IMR-90 (cell line): ENCODE measurements at regions not wholly inside any gene's neighbourhood (a gene's known extent, or its start where the extent isn't known, plus 50 kb on each side); places are given as distances from the start of the nearest gene placed in this dataset.

Experiments
- ATAC-seq: fragments of 200-7000 bp; cut with Tn5 transposase; 2 replicates; pipeline ENCODE4 v1.9.1; 2020; ENCODE audit warnings: low read depth, mild to moderate bottlenecking, moderate library complexity
- BruUV-seq: library from RNA; stranded (reverse); fragments of 400-500 nt; replicated peaks from 2 replicates; lab custom pipeline; 2021; lab: Mats Ljungman, UMichigan
- CTCF ChIA-PET: fragments of 300-600 bp; formaldehyde crosslinking; extraction: SDS; loops from one replicate; lab custom pipeline; 2021; ENCODE audit warnings: antibody characterized with exemption; lab: Yijun Ruan, JAX
- POLR2A ChIA-PET: fragments of 300-600 bp; sonication (Branson Sonifier 250); formaldehyde crosslinking; loops from one replicate; lab custom pipeline; 2022; ENCODE audit warnings: antibody characterized with exemption; ENCODE audit not compliant: unreplicated experiment; lab: Charles Lee
- DNase-seq: peaks from one replicate; pipeline ENCODE4 v3.0.0; 2013
- H2AFZ ChIP-seq: replicated peaks from 2 replicates; pipeline ENCODE3; 2013; ENCODE audit warnings: low read length, mild to moderate bottlenecking; ENCODE audit not compliant: poor library complexity
- H2AK5ac ChIP-seq: 2 replicates; pipeline ENCODE4 v1.6.1; 2013; ENCODE audit warnings: low read depth, low read length, inconsistent platforms
- H2AK9ac ChIP-seq: replicated peaks from 2 replicates; pipeline ENCODE3; 2013; ENCODE audit warnings: mild to moderate bottlenecking, low read depth, low read length, moderate library complexity; ENCODE audit not compliant: poor library complexity
- H2BK120ac ChIP-seq: 2 replicates; pipeline ENCODE4 v1.6.1; 2013; ENCODE audit warnings: low read depth, low read length, inconsistent platforms
- H2BK15ac ChIP-seq: 3 replicates; pipeline ENCODE4 v1.6.1; 2013; ENCODE audit warnings: low read depth, low read length, inconsistent platforms
- H2BK20ac ChIP-seq: 2 replicates; pipeline ENCODE4 v1.6.1; 2013; ENCODE audit warnings: low read depth, mild to moderate bottlenecking, inconsistent platforms, low read length, moderate library complexity
- H2BK5ac ChIP-seq: 2 replicates; pipeline ENCODE4 v1.6.1; 2013; ENCODE audit warnings: mild to moderate bottlenecking, low read depth, low read length, inconsistent platforms; ENCODE audit not compliant: poor library complexity, severe bottlenecking
- H3K14ac ChIP-seq: replicated peaks from 2 replicates; pipeline ENCODE4 v1.6.1; 2013; ENCODE audit warnings: low read depth, low read length, inconsistent platforms
- H3K18ac ChIP-seq: 2 replicates; pipeline ENCODE4 v1.6.1; 2013; ENCODE audit warnings: low read depth, low read length, control low read depth
- H3K23ac ChIP-seq: 2 replicates; pipeline ENCODE4 v1.6.1; 2013; ENCODE audit warnings: low read depth, low read length, inconsistent platforms
- H3K27ac ChIP-seq: 2 replicates; pipeline ENCODE4 v1.5.1; 2013; ENCODE audit warnings: mild to moderate bottlenecking, control low read depth, low read length; ENCODE audit not compliant: insufficient read depth
- H3K27me3 ChIP-seq: 2 replicates; pipeline ENCODE4 v1.6.1; 2013; ENCODE audit warnings: low read length; ENCODE audit not compliant: control insufficient read depth, insufficient read depth
- H3K36me3 ChIP-seq: 2 replicates; pipeline ENCODE4 v1.6.1; 2013; ENCODE audit warnings: low read length, mixed read lengths; ENCODE audit not compliant: control insufficient read depth, insufficient read depth
- H3K4ac ChIP-seq: 2 replicates; pipeline ENCODE4 v1.6.1; 2013; ENCODE audit warnings: low read depth, low read length, inconsistent platforms
- H3K4me1 ChIP-seq: 2 replicates; pipeline ENCODE4 v1.6.1; 2013; ENCODE audit warnings: low read length, mixed read lengths; ENCODE audit not compliant: control insufficient read depth, insufficient read depth
- H3K4me2 ChIP-seq: 2 replicates; pipeline ENCODE4 v1.6.1; 2013; ENCODE audit warnings: low read depth, mild to moderate bottlenecking, control low read depth, low read length, moderate library complexity
- H3K4me3 ChIP-seq: 2 replicates; pipeline ENCODE4 v1.5.1; 2013; ENCODE audit warnings: low read depth, mild to moderate bottlenecking, control low read depth, low read length, moderate library complexity; ENCODE audit not compliant: insufficient read depth
- H3K56ac ChIP-seq: 2 replicates; pipeline ENCODE4 v1.6.1; 2013; ENCODE audit warnings: low read length, inconsistent platforms; ENCODE audit not compliant: insufficient read depth; ENCODE audit errors: extremely low read depth
- H3K79me1 ChIP-seq, 2 experiments: 2 replicates each; pipeline ENCODE4 v1.6.1; 2013; ENCODE audit warnings: low read length in 2 of 2, inconsistent platforms in 1 of 2, low read depth in 1 of 2
- H3K9ac ChIP-seq: 2 replicates; pipeline ENCODE4 v1.6.1; 2013; ENCODE audit warnings: low read depth, low read length, control low read depth
- H3K9me1 ChIP-seq: 2 replicates; pipeline ENCODE4 v1.6.1; 2013; ENCODE audit warnings: low read length, inconsistent platforms; ENCODE audit not compliant: insufficient read depth
- H3K9me3 ChIP-seq: 2 replicates; pipeline ENCODE4 v1.6.1; 2013; ENCODE audit warnings: low read length; ENCODE audit not compliant: control insufficient read depth, insufficient read depth
- H4K20me1 ChIP-seq: 2 replicates; pipeline ENCODE4 v1.6.1; 2013; ENCODE audit warnings: low read length, inconsistent platforms; ENCODE audit not compliant: insufficient read depth
- H4K5ac ChIP-seq: 2 replicates; pipeline ENCODE4 v1.6.1; 2013; ENCODE audit warnings: mild to moderate bottlenecking, low read depth, low read length, control low read depth
- H4K8ac ChIP-seq, 2 experiments: 2 replicates each; pipeline ENCODE4 v1.6.1; 2013; ENCODE audit warnings: low read depth in 2 of 2, low read length in 2 of 2, control low read depth in 1 of 2, inconsistent platforms in 1 of 2
- H4K91ac ChIP-seq: 2 replicates; pipeline ENCODE4 v1.6.1; 2013; ENCODE audit warnings: low read depth, low read length, inconsistent platforms; ENCODE audit not compliant: insufficient read depth
- BHLHE40 ChIP-seq: fragments of 150-350 bp; IDR thresholded peaks from 2 replicates; pipeline ENCODE4 v1.6.1; 2016; ENCODE audit warnings: mild to moderate bottlenecking, low read depth, low read length
- FOS ChIP-seq: fragments of 150-350 bp; IDR thresholded peaks from 2 replicates; pipeline ENCODE4 v1.6.1; 2016; ENCODE audit warnings: low read depth, low read length
- MAZ ChIP-seq: IDR thresholded peaks from 2 replicates; pipeline ENCODE4 v1.6.1; 2012; ENCODE audit warnings: low read depth, mild to moderate bottlenecking, low read length, improper control_type of control experiment, moderate library complexity, borderline replicate concordance
- NFE2L2 ChIP-seq: fragments of 150-350 bp; IDR thresholded peaks from 2 replicates; pipeline ENCODE4 v1.6.1; 2016; ENCODE audit warnings: low read depth, mild to moderate bottlenecking, low read length
- POLR2A ChIP-seq: IDR thresholded peaks from 2 replicates; pipeline ENCODE4 v1.6.1; 2012; ENCODE audit warnings: mild to moderate bottlenecking, low read depth, low read length
- RCOR1 ChIP-seq: IDR thresholded peaks from 2 replicates; pipeline ENCODE4 v1.6.1; 2012; ENCODE audit warnings: mild to moderate bottlenecking, low read length, improper control_type of control experiment; ENCODE audit not compliant: insufficient replicate concordance
- RFX5 ChIP-seq: IDR thresholded peaks from 2 replicates; pipeline ENCODE4 v1.8.0; 2012; ENCODE audit warnings: low read depth, mild to moderate bottlenecking, low read length, moderate library complexity
- SMC3 ChIP-seq: fragments of 150-350 bp; IDR thresholded peaks from 2 replicates; pipeline ENCODE4 v1.6.1; 2016; ENCODE audit warnings: low read depth, mild to moderate bottlenecking, antibody characterized with exemption, low read length, moderate library complexity
- WGBS, 2 experiments: methylation state at CpG; one replicate each; pipeline versions ENCODE4 v1.1.5 to v1.1.7; 2013; ENCODE audit warnings: missing lambda C conversion rate in 2 of 2; ENCODE audit not compliant: insufficient read length in 1 of 2; ENCODE audit errors: extremely low coverage in 2 of 2; 5-methylcytosine and 5-hydroxymethylcytosine counted together
- dilution Hi-C: fragments of 300-500 bp; cut with HindIII; formaldehyde crosslinking; loops from one replicate; pipeline ENCODE4 v1.14.3; 2018; ENCODE audit warnings: low sequenced_read_pairs; ENCODE audit not compliant: unreplicated experiment
- in situ Hi-C: fragments of 300-500 bp; cut with MboI; formaldehyde crosslinking; loops from 3 replicates; pipeline ENCODE4 v1.14.3; 2019; ENCODE audit warnings: low sequenced_read_pairs, inconsistent platforms, mixed read lengths
- intact Hi-C: fragments of 100-400 bp; cut with micrococcal nuclease; formaldehyde crosslinking; loops from 2 replicates; pipeline ENCODE4 v1.10.0; 2022

DNA sequence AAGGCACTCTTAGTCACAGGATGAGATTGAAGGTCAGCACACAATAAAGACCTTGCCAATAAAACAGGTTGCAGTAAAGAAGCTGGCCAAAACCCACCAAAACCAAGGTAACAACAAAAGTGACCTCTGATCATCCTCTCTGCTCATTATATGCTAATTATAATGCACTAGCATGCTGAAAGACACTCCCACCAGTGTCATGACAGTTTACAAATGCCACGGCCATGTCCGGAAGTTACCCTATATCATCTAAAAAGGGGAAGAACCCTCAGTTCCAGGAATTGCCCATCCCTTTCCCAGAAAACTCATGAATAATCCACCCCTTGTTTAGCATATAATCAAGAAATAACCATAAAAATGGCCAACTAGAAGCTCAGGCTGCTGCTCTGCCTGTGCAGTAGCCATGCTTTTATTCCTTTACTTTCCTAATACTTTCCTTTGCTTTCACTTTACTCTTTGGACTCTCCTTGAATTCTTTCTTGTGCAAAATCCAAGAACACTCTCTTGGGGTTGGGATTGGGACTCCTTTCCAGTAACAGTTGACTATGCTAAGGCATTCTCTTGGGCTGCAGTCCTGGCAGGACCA is 527.3 kb upstream of the MAP3K7 start:
- Histone ChIP-seq H3K9me1 (no peaks in the 10 kb centered on the region), H3K18ac (no peak overlapping the region), H3K27ac (no peak overlapping the region), H4K20me1 (no peaks in the 10 kb centered on the region), H3K9ac (no peak overlapping the region), H3K36me3 (no peaks in the 10 kb centered on the region), H3K56ac (no peak overlapping the region), H3K23ac (no peak overlapping the region), H2AFZ (no peak overlapping the region), H2BK20ac (no peak overlapping the region), H4K5ac (no peak overlapping the region), H2AK5ac (no peak overlapping the region), H2AK9ac (no peak overlapping the region), H2BK120ac (no peak overlapping the region), H3K4me1 (no peaks in the 10 kb centered on the region), H3K4me2 (no peak overlapping the region), H4K8ac (no peak overlapping the region), H3K4me3 (no peak overlapping the region), H3K14ac (no peak overlapping the region), H3K27me3 (no peaks in the 10 kb centered on the region), H3K79me1 (no peaks in the 10 kb centered on the region), H2BK5ac (no peak overlapping the region), H2BK15ac (no peak overlapping the region), H4K91ac (no peak overlapping the region), H3K9me3 (no peaks in the 10 kb centered on the region), H3K4ac (no peak overlapping the region)
- no peak for TF ChIP-seq SMC3
- TF ChIP-seq RFX5 = no peak
- TF ChIP-seq RCOR1 = no peak
- no peak for TF ChIP-seq MAZ
- TF ChIP-seq BHLHE40 = no peak
- TF ChIP-seq POLR2A = no peak
- no peak for TF ChIP-seq FOS
- TF ChIP-seq NFE2L2 = no peak
- dilution Hi-C loops = no loop called here
- WGBS, 2 experiments = 90% methylated on average over 2 of the region's 2 CpGs; no CpG with 5 or more reads in 1 of the 2 experiments
- no peak for DNase-seq
- ChIA-PET POLR2A (no interaction called here), CTCF (no interaction called here)
- no peak for ATAC-seq
- in situ Hi-C loops = no loop called here
- intact Hi-C loops = no loop called here
- no TSS peak for BruUV-seq
